ENCODE measurements at regions not wholly inside any gene's neighbourhood (a gene's known extent, or its start where the extent isn't known, plus 50 kb on each side); places are given as distances from the start of the nearest gene placed in this dataset.
"Not testable (repeated sequence)": the region's sequence is repeated elsewhere in the genome, so short reads cannot be mapped to it uniquely, and the experiment has no call there.

GRCh38 chr2:144785253-144785652 is 265.3 kb upstream of the ZEB2 start:
- Histone ChIP-seq H3K4me3 (no peak overlapping the region), H3K27ac (no peak overlapping the region), H3K9me3 (no peaks in the 10 kb centered on the region), H3K4me1 (no peaks in the 10 kb centered on the region), H3K27me3 (no peaks in the 10 kb centered on the region), H3K36me3 (no peaks in the 10 kb centered on the region)
- TF ChIP-seq POLR2A (IDR thresholded peaks at IDR 0.05) (no peak), CTCF (IDR thresholded peaks at IDR 0.05) (no peak)
- no peak for DNase-seq

- no peak for TF ChIP-seq CTCF (IDR thresholded peaks at IDR 0.05)
- no peak for TF ChIP-seq POLR2A (IDR thresholded peaks at IDR 0.05)
- Histone ChIP-seq H3K36me3 (no peaks in the 10 kb centered on the region), H3K4me1 (no peaks in the 10 kb centered on the region), H3K9me3 (no peaks in the 10 kb centered on the region), H3K27ac (no peak overlapping the region), H3K4me3 (no peak overlapping the region), H3K27me3 (no peaks in the 10 kb centered on the region)
- DNase-seq, result no peak
Observed at GRCh38 chr2:144780983-144781382, 261.1 kb upstream of the ZEB2 start.

GRCh38 chr2:144776766-144777165 is 256.8 kb upstream of the ZEB2 start:
- TF ChIP-seq POLR2A (IDR thresholded peaks at IDR 0.05) (no peak), CTCF (IDR thresholded peaks at IDR 0.05) (no peak)
- no peak for DNase-seq
- no peak overlapping the region for H3K4me3 ChIP-seq
- no peaks in the 10 kb centered on the region for H3K4me1 ChIP-seq
- no peaks in the 10 kb centered on the region for H3K27me3 ChIP-seq
- no peak overlapping the region for H3K27ac ChIP-seq
- no peaks in the 10 kb centered on the region for H3K9me3 ChIP-seq
- H3K36me3 ChIP-seq, result no peaks in the 10 kb centered on the region

GRCh38 chr2:144774809-144775208 is 254.9 kb upstream of the ZEB2 start:
- no peak overlapping the region for H3K27ac ChIP-seq
- TF ChIP-seq CTCF (IDR thresholded peaks at IDR 0.05) (no peak), POLR2A (IDR thresholded peaks at IDR 0.05) (no peak)
- no peaks in the 10 kb centered on the region for H3K9me3 ChIP-seq
- H3K36me3 ChIP-seq, result no peaks in the 10 kb centered on the region
- DNase-seq, result no peak
- H3K27me3 ChIP-seq, result no peaks in the 10 kb centered on the region
- H3K4me3 ChIP-seq, result no peak overlapping the region
- no peaks in the 10 kb centered on the region for H3K4me1 ChIP-seq

GRCh38 chr2:144771348-144771747 is 251.4 kb upstream of the ZEB2 start:
- Histone ChIP-seq H3K4me1 (no peaks in the 10 kb centered on the region), H3K4me3 (no peak overlapping the region), H3K27ac (no peak overlapping the region), H3K27me3 (no peaks in the 10 kb centered on the region), H3K36me3 (no peaks in the 10 kb centered on the region), H3K9me3 (no peaks in the 10 kb centered on the region)
- TF ChIP-seq CTCF (IDR thresholded peaks at IDR 0.05) (no peak), POLR2A (IDR thresholded peaks at IDR 0.05) (no peak)
- no peak for DNase-seq

DNA sequence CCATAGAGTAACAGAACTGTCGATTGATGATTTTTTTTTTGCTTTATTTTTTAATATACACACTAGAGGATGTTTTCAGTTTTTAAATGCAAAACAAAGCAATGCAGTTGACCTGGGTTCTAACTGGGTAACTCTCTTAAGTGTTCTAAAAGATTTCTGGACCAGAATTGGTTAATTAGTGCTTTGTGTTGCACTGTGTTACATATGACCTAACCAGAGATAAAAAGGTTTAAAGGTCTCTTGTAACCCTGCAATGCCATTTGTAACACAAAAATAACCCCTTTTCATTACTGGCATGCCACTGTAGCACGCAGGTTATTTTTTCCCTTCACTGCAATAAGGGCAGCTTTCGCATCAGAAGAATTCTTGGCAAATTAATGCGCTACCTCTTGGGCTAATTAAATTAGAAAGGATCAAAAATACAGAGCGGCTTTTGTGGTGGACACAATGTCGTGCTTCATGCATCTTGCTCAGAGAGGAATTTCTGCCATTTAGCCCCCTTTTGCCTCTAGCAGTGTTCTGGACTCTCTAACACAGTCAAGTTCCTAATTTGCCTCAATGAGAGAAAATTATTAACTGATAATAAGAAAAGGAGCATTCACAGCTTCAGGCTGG is 250.8 kb upstream of the ZEB2 start:
- no peak for DNase-seq
- H3K9me3 ChIP-seq, result no peaks in the 10 kb centered on the region

DNA sequence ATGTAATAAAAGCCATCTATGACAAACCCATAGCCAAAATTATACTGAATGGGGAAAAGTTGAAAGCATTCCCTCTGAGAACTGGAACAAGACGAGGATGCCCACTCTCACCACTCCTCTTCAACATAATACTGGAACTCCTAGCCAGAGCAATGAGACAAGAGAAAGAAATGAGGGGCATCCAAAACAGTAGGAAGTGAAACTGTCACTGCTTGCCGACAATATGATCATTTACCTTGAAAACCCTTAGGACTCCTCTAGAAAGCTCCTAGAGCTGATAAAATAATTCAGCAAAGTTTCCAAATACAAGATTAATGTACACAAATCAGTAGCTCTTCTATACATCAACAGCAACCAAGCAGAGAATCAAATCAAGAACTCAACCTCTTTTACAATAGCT is 241.0 kb upstream of the ZEB2 start:
- not testable (repeated sequence) for H3K36me3 ChIP-seq, H3K9me3 ChIP-seq, H3K27ac ChIP-seq, H3K27me3 ChIP-seq, DNase-seq, H3K4me3 ChIP-seq, H3K4me1 ChIP-seq

More for the DNA sequence above, 250.8 kb upstream of the ZEB2 start:
- Histone ChIP-seq H3K36me3 (no peaks in the 10 kb centered on the region), H3K4me3 (no peak overlapping the region), H3K27me3 (no peaks in the 10 kb centered on the region), H3K27ac (no peak overlapping the region), H3K4me1 (no peaks in the 10 kb centered on the region)
- TF ChIP-seq POLR2A (IDR thresholded peaks at IDR 0.05), result no peak
- TF ChIP-seq CTCF (IDR thresholded peaks at IDR 0.05), result no peak

Data from Peyer's patch (tissue), 4 donors.